ENCODE measurements at regions not wholly inside any gene's neighbourhood (a gene's known extent, or its start where the extent isn't known, plus 50 kb on each side); places are given as distances from the start of the nearest gene placed in this dataset.

DNA sequence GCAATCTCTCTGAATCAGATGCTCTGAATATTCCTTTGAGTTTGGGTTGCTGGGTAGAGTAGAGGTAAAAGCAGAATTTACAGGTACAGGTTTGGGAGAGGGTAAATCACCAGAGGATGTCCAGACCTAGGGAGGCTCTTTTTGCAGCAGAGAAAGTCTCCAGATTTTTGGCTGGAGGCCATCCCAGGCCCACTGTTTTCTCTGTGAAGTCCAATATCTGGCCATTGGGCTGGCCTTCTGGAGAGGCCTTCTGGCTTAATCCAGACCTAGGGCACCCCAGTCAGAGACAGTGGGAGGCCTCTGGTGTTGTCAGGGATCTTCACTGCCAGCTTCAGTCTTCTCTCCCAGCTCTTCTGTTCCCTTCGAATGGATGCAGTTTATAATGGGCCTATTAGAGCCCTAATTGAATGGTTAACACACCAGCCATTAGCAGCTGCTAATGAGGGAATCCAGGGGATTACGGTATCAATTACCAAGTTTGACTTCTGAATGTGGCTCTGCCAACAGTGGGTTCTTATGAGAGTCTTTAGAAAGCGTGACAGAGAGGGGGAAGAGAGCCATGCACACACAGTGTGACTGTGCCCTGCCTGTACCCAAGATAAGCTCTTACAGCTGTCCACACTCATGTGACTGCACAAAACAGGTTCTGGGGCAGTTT is 183.1 kb downstream of the EMP1 start:
- no peak for DNase-seq
- no peak for ATAC-seq

DNA sequence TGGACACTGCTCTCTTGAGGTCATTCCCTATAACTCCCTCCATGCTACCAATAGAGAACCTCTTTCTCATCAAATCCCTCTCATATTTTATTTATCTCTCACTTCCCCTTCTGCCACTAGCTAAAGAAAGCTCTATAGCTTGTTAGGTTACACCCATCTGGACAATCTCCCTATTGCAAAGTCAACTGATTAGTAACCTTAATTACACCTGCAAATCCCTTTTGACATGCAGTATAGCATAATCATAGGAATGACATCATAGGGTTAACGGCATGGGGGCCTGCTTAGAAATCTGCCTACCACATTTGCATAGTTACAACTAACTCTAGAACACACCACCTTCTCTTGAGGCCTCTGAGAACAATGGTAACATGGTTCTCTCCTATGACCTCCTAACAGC is 181.2 kb downstream of the EMP1 start:
- no peak for DNase-seq

DNA sequence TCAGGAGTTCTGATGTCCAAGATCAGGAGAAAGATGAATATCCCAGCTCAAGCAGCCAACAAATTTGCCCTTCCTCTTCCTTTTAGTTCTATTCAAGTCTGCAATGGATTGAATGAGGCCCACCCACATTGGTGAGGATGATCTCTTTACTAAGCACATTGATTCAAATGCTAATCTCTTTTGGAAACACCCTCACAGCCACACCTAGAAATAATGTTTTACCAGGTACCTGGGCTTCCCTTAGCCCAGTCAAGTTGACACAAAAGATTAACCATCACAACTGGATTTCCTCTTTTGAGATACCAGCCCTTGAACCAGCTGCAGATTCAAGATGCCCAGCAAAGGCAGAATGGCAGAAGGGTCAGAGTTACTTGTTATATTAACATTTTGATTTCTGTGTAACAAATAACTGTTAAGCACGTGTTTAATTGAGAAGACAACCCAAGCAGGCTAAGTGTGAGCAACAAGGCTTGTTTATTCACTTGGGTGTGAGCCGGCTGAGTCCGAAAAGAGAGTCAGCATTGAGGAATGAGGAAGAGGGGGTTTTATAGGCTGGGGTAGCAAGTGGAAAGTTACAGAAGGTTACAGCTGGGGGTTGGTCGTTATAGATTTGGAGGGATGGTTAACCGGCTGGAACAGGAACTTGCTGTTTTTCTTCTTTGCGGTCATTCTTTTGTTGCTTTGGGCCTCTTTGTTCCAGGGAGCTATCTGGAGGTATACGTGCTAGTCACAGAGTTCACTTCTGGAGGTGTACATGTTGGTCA is 180.3 kb downstream of the EMP1 start:
- DNase-seq = no peak

More for the DNA sequence above, 181.2 kb downstream of the EMP1 start:
- no peak for ATAC-seq

DNA sequence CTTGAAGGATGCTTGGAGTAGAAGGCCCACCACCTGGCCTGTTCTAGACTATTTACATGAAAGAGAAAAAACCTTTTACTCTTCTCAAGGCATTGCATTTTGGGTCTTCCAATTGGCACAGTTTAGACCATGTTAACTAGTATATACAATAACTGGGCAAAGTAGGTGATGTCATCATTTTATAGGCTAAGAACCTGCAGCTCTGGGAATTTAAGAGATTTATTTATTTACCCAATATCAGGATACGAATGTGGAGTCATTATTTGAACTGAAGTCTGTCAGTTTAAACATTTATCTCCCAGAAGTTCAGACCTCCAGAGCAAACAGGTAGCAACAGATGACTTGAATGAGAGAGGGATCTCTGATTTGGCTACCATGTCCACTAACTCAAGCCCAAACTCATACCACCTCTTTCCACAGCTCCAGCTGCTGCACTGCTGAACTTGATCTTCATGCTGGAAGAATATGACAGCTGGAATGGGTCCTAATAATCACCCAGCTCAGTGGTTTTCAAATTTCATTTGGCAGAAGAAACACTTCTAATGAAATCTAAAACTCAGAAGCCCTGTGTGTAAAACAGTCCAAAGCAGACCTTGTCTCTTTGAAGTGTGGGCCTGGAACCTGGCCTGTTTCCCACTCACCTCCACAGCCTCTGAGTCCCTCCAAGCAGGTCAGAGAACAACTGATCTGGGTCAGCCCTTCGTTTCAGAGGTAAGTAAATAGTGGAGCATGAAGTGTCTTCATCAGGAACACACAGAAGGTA is 179.2 kb downstream of the EMP1 start:
- ATAC-seq (no peak), DNase-seq (no peak)

More for the DNA sequence above, 180.3 kb downstream of the EMP1 start:
- no peak for ATAC-seq

DNA sequence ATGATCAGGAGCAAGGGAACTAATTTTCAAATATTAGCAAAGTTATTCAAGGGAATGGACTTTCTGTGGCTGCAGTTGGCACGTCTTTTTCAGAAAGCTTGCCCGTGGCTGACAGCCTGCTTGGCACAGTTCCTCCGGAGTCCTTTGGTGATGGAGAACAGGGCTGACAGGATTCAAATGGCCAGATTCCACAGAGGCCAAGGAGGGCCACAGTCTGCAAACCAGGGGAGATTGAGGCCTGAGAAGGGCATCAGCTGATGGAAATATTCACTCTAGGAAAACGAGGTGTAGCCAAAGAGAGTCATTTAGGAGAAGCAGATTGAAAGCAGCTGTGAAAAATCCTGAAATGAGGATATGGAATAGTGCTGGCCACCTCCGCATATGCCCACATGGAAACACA is 178.3 kb downstream of the EMP1 start:
- DNase-seq = no peak
- no peak for ATAC-seq

DNA sequence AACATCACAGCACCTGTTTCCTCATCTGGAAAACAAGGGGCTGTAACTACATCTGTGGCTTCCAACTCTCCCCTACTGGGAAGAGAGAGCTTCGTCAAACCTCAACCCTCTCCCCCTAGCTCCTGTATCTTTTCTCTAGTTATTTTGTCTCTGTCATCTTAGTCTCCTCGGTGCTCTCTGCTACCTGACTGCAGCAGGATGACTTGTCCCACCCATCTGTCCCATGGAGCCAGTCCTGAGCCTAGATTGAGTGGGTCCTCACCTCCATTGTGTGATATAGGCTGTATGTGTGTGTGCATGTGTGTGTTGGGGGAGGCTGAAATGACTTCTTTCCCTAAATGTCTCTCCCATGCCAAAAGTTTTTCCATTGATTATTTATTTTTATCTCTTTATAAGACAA is 177.3 kb downstream of the EMP1 start:
- ATAC-seq = no peak
- DNase-seq = no peak

DNA sequence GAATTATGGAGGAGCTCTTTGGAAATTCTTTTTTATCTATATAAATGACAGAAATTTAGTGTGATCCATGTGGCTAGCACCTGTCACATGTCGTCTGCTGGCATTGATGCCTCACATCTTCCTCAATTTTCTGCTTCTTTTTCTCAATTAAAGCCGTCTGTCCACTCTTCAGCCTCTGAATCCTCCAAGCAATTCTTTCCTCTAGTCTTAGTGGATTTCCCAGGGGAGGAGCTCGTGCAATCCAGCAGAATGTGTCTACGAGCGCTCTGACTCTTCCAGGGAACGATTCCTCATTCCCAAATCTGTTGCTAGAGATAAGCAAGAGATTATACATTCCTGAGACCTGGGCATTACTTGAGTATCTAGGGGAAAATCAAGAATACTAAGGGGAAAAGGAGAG is 176.6 kb downstream of the EMP1 start:
- DNase-seq (no peak), ATAC-seq (no peak)

DNA sequence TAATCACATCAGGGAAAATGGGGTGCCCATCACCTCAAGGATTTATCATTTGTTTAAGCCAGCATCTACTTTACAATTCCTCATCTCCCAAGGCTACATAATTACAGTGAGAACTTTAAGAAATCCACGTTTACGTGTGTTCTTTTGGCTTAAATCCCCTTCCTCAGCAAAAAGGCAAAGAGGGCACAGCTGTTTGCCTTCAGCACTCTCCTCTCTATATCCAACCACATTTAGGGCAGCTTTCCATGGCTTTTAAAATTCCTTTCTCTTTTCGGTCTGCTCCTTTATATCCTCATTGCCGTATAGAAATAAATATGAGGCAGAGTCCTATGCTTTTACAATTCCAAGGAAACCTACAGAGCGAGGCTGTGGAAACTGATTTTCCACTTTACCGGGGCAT is 175.9 kb downstream of the EMP1 start:
- no peak for ATAC-seq
- no peak for DNase-seq

DNA sequence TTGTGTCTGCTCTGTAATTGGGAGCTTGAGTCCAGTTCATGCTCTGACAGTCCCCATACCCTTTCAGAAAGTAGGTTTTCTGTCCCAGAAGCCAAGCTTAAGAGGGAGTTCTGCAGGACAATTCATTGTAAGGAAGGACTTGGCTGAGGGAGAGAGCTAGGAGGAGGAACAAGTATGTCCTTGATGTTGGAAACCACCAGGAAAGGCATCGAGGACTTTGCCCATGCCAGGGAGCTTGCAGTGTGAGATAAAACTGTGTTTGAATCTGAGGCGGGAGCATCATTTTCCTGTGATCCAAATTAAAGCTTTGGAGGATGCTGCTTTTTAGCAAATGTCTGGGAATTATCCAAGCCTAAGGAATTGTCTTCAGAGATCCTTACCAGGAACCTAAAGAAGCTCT is 175.3 kb downstream of the EMP1 start:
- DNase-seq = no peak
- no peak for ATAC-seq

DNA sequence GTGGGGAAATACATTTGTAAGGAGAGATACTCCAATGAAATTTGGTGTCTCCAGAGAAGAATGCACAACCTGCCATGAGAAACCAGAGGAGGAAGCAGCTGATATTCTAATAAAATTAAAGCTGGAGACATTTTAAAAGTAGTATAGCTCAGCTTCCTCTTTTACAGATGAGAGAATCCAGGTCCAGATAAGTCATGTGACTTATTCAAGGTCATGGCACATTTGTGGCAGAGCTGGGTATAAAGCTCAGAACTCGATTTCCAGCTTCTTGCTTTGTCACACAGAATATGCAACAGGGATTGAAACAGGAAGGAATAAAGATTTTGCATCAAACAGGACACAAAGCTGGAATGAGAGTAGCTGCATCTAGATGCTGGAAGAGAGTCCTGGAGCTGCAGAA is 174.8 kb downstream of the EMP1 start:
- DNase-seq (no peak), ATAC-seq (no peak)

DNA sequence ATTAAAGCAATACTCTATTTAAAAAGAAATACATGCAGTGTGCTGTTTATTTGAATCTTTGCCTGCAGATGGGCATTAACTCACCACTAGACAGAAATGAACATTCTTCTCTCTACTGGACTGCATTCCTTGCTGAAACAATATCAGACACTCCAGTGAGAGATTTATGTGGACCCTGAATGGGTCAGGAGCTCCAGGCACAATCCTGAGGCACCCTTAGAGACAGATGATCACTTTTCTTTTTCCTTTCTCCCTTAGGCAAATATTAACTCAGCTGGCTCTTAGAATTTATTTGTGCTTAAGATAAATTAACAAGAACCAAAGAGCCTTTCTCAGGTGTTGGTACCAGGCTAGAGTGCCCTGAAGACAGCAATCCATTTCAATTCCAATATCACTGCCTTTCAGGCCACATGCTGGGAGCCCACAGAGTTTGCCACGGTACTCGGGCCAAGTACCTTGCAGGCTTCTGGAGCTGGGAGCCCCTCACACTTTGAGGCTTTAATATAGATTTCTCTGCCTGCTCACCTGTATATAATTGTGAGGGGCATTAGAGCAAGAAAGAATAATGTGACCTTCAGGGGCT is 173.0 kb downstream of the EMP1 start:
- DNase-seq (no peak), ATAC-seq (no peak)

DNA sequence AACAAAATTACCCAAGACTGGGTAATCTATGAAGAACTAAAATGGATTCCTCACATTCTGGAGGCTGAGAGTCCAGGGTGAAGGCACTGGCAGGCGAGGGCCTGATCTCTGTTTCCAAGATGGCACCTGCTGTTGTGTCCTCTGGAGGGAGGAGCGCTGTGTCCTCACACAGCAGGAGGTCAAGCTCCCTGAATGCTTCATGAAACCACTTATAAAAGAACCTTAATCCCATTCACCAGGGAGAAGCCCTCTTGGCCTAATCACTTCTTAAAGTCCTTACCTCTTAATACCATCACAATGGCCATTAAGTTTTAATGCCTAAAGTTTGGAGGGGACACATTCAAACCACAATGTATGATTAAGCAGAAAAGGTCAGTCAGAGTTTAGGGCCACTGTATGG is 172.4 kb downstream of the EMP1 start:
- ATAC-seq (no peak), DNase-seq (no peak)

DNA sequence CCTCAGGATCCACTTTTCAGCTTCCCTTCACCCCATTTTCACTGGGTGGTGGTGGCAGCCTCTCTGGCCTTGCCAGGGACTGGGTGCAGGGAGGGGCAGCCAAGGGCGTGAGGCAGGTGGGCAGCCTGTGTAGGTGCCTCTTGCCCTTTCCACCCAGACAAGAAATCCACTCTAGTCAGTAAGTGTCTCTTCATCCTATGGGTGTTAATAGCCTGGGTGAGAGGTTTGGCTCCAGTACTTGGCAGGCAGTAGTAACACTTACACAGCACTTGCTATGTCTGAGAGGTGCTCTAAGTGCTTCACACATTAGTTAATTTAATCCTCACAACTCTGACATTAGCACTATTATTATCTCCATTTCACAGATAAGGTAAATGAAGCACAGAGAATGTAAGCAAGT is 171.9 kb downstream of the EMP1 start:
- DNase-seq (no peak), ATAC-seq (no peak)

DNA sequence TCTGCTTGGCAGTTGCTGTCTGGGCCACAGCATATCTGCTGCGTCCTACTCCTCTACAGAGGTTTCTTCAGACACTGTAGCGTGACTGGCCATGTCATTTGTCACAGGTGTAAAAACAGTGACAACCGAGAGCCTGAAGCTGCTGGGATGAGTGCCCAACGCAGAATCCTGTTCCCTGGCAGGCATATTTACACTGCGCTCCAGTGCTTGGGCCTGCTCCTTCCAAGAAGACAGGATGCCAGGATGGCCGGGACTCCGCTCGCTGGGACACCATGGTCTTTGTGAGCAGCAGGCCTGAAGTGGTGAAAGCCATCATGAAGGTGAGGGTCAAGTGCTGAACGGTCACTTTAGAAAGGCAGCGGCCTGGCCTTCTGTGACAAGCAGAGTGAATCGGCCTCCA is 171.4 kb downstream of the EMP1 start:
- DNase-seq (no peak), ATAC-seq (no peak)

DNA sequence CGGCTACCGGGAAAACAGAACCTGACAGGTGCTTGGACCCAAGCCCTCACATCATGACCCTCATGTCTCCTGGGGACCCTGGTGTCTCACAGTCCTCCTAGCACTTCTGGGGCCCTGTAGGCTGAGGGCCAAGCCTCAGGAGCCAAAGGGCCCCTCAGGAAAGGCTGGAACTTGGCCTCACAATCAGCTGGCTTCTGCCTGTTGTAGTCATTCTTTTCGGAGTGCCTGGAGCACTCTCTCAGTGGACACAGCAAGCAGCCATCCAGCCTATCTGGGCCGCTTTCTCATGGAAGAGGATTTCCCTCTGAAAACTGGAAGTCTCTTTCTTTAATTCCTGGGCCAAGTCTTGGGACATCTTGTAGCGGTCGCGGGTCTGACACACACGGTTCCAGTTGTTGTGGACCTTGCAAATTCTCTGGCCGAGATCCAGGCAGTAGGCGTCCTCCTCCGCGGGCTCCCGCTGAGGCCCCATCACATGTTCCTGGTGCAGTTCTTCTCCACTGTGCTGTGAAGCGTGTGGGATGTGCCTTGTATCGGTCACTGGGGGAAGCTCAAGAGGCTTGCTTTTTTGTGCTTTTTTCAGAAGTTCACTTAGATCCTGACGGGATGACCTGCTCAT is 169.3 kb downstream of the EMP1 start:
- DNase-seq = no peak
- no peak for ATAC-seq

DNA sequence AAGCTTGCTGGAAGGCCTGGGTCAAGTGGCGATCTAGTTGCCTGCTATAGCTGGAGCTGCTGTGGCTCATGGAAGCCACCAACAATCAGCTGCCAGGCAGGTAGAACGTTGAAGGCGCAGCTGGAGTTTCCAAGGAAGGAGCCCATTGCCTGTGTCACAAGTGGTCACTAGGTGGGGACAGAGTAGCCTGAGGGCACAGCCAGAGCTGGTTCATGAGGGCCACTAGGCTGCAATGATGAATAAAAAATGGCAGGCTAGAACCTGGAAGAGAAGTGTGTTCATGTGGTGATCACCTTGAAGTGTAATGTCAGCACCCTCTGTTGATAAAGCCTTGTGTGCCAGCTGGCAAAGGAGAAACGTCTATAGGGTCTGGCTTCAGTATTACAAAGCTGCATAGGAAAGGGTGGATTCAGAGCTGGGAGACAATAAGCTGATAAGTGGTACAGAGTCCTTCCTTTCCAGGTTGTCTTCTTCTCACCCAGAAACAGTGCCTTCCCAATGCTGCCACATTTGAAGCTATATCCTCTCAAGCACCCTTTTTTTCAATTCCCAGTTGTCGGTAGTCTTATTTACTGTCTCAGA is 165.8 kb downstream of the EMP1 start:
- peak; percentile 65 for DNase-seq
- peak; percentile 93 for ATAC-seq

DNA sequence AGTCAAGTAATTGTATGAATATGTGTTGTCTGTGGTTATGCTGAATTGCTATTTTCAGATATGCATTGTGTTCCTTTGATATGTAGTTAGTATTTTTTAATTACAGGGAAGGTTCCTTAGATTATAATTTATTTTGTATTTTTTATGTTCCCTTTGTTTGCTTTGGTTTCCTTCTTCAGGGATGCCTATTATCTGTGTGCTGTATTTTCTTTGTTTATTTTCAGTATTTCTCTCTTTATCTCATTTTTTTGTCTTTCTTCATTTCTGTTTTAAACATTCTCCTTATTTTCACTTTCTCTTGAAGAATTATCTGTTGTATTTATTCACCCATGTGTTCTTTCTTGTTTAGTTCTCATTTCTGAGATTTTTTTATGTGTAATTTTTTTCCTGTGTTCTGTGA is 163.1 kb downstream of the EMP1 start:
- ATAC-seq = no peak
- no peak for DNase-seq

DNA sequence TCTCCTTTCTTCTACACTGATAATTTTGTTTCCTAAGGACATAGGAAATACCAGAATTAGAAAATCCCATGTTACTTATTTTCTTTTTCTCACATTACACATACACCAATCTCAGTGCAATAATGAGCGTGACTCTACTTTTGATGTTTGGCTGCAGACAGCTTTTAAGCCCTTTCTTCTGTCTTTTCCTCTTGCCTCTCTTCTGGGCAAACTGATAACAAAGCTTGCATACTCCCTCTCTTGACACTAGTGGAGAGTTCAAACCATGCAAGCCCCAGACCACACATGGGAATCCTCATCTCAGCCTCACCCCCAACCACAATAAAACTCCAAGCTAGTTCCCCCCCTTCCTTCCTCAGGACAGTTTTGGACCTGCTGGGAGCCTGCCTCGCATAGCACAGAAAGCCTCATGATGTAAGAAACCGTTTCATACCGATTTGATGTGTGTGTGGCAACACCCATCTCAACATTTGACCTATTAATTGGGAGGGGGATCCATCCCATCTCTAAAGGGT is 161.9 kb downstream of the EMP1 start:
- ATAC-seq (no peak), DNase-seq (no peak)

DNA sequence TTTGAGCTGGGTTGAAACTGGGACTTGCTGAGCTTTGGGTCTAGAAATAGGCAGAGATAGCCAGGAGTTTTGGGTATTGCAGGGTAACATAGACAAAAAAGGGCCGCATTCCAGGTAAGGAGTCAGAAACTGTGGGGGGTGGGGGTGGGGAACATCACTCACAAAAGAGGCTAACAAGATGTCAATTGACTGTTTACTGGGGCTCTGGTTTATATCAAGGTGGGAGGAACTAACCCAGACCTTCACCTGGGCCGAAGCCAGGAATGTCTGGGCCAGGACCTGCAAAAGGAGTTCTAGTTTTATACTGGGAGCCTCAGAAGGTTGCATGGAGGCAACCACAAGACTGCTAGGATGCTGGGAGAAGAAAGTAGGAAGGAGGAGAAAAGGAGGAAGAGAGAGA is 154.4 kb downstream of the EMP1 start:
- DNase-seq = no peak
- ATAC-seq = no peak

DNA sequence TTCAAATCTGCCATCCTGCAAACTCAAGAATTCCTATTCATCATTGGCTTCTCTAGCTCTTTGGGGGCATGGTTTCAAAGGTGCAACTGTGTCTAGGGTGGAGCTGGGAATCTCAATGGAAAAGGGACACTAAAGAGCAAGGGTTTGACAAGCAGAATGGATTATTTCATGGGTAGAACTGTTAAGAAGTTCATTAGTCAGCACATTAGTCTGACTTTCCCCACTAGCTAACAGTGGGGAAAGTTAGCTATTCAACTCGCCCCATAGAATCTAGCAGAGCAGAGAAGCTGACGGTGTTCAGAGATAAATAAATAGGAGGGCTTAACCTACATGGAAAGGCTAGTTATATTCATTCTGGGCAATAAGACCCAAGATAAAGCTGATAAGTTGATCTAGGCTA is 153.9 kb downstream of the EMP1 start:
- no peak for ATAC-seq
- no peak for DNase-seq

DNA sequence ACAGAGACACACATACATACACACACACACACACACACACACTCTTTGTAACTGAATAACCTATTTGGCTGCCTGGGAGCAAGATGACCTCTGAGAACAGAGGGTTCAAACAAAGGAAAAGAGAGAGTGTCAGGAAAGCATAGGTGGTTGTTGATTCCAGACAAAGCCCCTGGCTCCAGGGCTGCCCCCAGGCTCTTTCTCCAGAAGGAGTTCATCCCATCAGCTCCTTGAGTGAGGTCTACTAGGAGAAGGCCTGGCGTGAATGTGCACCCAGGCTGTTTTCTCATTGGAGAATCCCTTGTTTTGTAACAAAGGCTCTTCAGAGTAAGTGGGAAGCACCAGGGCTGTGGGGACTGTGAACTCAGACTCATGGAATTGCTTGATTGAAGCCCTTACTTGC is 151.9 kb downstream of the EMP1 start:
- DNase-seq (no peak), ATAC-seq (no peak)
